ENCODE measurements at regions not wholly inside any gene's neighbourhood (a gene's known extent, or its start where the extent isn't known, plus 50 kb on each side); places are given as distances from the start of the nearest gene placed in this dataset.

DNA sequence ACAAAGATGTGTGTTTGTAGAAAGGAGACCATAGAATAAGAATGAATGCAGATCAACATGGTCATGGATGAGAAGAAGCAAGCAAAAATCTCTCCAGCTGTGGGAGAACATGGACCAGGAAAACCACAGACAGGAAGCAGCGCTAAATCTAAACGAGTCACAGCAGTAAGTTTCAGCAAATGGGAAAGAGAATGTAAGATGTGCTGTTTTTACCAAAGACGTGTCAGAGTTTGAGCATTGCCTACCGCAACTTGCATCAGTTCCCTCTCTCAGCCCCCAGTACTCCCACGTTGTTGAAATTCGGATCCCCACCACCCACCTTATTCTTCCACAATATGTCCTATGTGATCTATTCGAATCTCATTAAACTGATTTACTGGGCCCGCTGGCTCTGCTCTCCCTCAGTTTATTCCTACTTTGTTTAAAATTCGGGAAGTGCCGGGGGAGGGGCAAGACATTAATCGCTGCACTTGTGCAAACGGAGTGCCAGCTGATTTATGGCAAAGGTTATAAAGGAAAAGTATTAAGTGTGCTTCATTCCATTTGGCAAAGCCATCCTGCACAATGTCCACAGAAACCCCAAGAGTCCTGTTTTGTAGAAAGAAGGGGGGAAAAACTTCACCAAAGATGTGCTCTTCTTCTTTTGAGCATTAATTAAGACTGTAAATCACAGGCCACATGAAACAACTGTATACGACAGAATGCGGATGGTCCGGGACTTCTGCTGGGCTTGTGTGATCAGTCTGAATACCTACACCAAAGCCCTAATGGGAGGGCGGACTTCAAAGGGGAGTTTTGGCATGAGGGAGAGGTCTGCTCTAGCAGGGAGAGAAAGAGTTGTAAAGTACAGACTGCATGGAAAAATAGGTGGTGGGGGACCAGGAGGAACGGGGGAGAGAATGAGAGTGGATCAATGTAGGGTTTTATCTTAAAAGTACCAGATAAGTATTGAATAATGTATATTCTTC, 59.1 kb upstream of the PRDM1 start:
- no peak for TF ChIP-seq ZFP36 (IDR thresholded peaks at IDR 0.05; ENCODE audit: borderline replicate concordance, partially characterized antibody)
- TF ChIP-seq, protein P1, sequence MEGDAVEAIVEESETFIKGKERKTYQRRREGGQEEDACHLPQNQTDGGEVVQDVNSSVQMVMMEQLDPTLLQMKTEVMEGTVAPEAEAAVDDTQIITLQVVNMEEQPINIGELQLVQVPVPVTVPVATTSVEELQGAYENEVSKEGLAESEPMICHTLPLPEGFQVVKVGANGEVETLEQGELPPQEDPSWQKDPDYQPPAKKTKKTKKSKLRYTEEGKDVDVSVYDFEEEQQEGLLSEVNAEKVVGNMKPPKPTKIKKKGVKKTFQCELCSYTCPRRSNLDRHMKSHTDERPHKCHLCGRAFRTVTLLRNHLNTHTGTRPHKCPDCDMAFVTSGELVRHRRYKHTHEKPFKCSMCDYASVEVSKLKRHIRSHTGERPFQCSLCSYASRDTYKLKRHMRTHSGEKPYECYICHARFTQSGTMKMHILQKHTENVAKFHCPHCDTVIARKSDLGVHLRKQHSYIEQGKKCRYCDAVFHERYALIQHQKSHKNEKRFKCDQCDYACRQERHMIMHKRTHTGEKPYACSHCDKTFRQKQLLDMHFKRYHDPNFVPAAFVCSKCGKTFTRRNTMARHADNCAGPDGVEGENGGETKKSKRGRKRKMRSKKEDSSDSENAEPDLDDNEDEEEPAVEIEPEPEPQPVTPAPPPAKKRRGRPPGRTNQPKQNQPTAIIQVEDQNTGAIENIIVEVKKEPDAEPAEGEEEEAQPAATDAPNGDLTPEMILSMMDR (IDR thresholded peaks at IDR 0.05), result no peak
- TF ChIP-seq JUN (IDR thresholded peaks at IDR 0.05), result no peak
- no peak for TF ChIP-seq SMC3 (IDR thresholded peaks at IDR 0.05)
- TF ChIP-seq RAD21 (conservative IDR thresholded peaks at IDR 0.05 in 1 of 2, IDR thresholded peaks at IDR 0.05 in 1 of 2), result no peak
- TF ChIP-seq, protein P2, sequence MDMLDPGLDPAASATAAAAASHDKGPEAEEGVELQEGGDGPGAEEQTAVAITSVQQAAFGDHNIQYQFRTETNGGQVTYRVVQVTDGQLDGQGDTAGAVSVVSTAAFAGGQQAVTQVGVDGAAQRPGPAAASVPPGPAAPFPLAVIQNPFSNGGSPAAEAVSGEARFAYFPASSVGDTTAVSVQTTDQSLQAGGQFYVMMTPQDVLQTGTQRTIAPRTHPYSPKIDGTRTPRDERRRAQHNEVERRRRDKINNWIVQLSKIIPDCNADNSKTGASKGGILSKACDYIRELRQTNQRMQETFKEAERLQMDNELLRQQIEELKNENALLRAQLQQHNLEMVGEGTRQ (IDR thresholded peaks at IDR 0.05), result no peak
- TF ChIP-seq POLR2A (IDR thresholded peaks at IDR 0.05; ENCODE audit: low read length), result no peak
- no peak for TF ChIP-seq EP300 (IDR thresholded peaks at IDR 0.05)
- TF ChIP-seq ESRRA (IDR thresholded peaks at IDR 0.05; ENCODE audit: borderline replicate concordance, low read length), result no peak
